Skeletal muscle satellite cell (primary cell): ENCODE measurements at regions not wholly inside any gene's neighbourhood (a gene's known extent, or its start where the extent isn't known, plus 50 kb on each side); places are given as distances from the start of the nearest gene placed in this dataset.

Source experiments
- H3K27me3 ChIP-seq: 2 replicates; pipeline ENCODE4 v1.7.0; 2013; ENCODE audit warnings: low read length; ENCODE audit not compliant: control insufficient read depth, insufficient read depth
- H3K36me3 ChIP-seq: 2 replicates; pipeline ENCODE4 v1.7.0; 2013; ENCODE audit warnings: mild to moderate bottlenecking, control low read depth, low read length; ENCODE audit not compliant: insufficient read depth
- H3K4me1 ChIP-seq: 2 replicates; pipeline ENCODE4 v1.7.0; 2013; ENCODE audit warnings: low read length; ENCODE audit not compliant: control insufficient read depth, insufficient read depth
- H3K4me2 ChIP-seq: 2 replicates; pipeline ENCODE4 v1.7.0; 2013; ENCODE audit warnings: mild to moderate bottlenecking, low read length
- H3K4me3 ChIP-seq: 2 replicates; pipeline ENCODE4 v1.7.0; 2013; ENCODE audit warnings: low read length
- H3K9ac ChIP-seq: 2 replicates; pipeline ENCODE4 v1.7.0; 2013; ENCODE audit warnings: mild to moderate bottlenecking, low read depth, low read length, moderate library complexity
- H3K9me3 ChIP-seq: replicated peaks from 2 replicates; pipeline ENCODE4 v1.7.0; 2013; ENCODE audit warnings: mild to moderate bottlenecking, control low read depth, low read length

GRCh38 chr20:10774357-10774943, 100.7 kb upstream of the JAG1 start:
- no peaks in the 10 kb centered on the region for H3K4me1 ChIP-seq
- H3K9ac ChIP-seq = no peak overlapping the region
- H3K4me2 ChIP-seq = no peak overlapping the region
- H3K4me3 ChIP-seq = no peak overlapping the region
- no peaks in the 10 kb centered on the region for H3K36me3 ChIP-seq
- H3K27me3 ChIP-seq = no peaks in the 10 kb centered on the region
- H3K9me3 ChIP-seq = no peaks in the 10 kb centered on the region

GRCh38 chr20:10777710-10778109, 103.9 kb upstream of the JAG1 start:
- Histone ChIP-seq H3K9ac (no peak overlapping the region), H3K9me3 (no peaks in the 10 kb centered on the region), H3K4me2 (no peak overlapping the region), H3K36me3 (no peaks in the 10 kb centered on the region), H3K4me1 (no peaks in the 10 kb centered on the region), H3K27me3 (no peaks in the 10 kb centered on the region), H3K4me3 (no peak overlapping the region)

GRCh38 chr20:10779911-10780310, 106.1 kb upstream of the JAG1 start:
- Histone ChIP-seq H3K4me3 (no peak overlapping the region), H3K9me3 (no peaks in the 10 kb centered on the region), H3K4me1 (no peaks in the 10 kb centered on the region), H3K4me2 (no peak overlapping the region), H3K27me3 (no peaks in the 10 kb centered on the region), H3K9ac (no peak overlapping the region), H3K36me3 (no peaks in the 10 kb centered on the region)

GRCh38 chr20:10780901-10781300, 107.1 kb upstream of the JAG1 start:
- Histone ChIP-seq H3K27me3 (no peaks in the 10 kb centered on the region), H3K9me3 (no peaks in the 10 kb centered on the region), H3K4me2 (no peak overlapping the region), H3K4me1 (no peaks in the 10 kb centered on the region), H3K9ac (no peak overlapping the region), H3K4me3 (no peak overlapping the region), H3K36me3 (no peaks in the 10 kb centered on the region)

- H3K4me3 ChIP-seq = no peak overlapping the region
- no peaks in the 10 kb centered on the region for H3K27me3 ChIP-seq
- no peaks in the 10 kb centered on the region for H3K4me1 ChIP-seq
- no peak overlapping the region for H3K9ac ChIP-seq
- no peak overlapping the region for H3K4me2 ChIP-seq
- no peaks in the 10 kb centered on the region for H3K36me3 ChIP-seq
- H3K9me3 ChIP-seq = no peaks in the 10 kb centered on the region
Observed at GRCh38 chr20:10781526-10781925, 107.7 kb upstream of the JAG1 start.

- Histone ChIP-seq H3K4me2 (no peak overlapping the region), H3K4me1 (no peaks in the 10 kb centered on the region), H3K4me3 (no peak overlapping the region), H3K36me3 (no peaks in the 10 kb centered on the region), H3K9me3 (no peaks in the 10 kb centered on the region), H3K9ac (no peak overlapping the region), H3K27me3 (no peaks in the 10 kb centered on the region)
Observed at GRCh38 chr20:10783707-10784553, 110.1 kb upstream of the JAG1 start.

GRCh38 chr20:10784554-10785183, 110.9 kb upstream of the JAG1 start:
- Histone ChIP-seq H3K36me3 (no peaks in the 10 kb centered on the region), H3K4me1 (no peaks in the 10 kb centered on the region), H3K27me3 (no peaks in the 10 kb centered on the region), H3K4me2 (no peak overlapping the region), H3K9ac (no peak overlapping the region), H3K4me3 (no peak overlapping the region), H3K9me3 (no peaks in the 10 kb centered on the region)

GRCh38 chr20:10786678-10787077, 112.9 kb upstream of the JAG1 start:
- Histone ChIP-seq H3K4me2 (no peak overlapping the region), H3K27me3 (no peaks in the 10 kb centered on the region), H3K9ac (no peak overlapping the region), H3K4me1 (no peaks in the 10 kb centered on the region), H3K9me3 (no peaks in the 10 kb centered on the region), H3K4me3 (no peak overlapping the region), H3K36me3 (no peaks in the 10 kb centered on the region)

GRCh38 chr20:10788055-10788454, 114.3 kb upstream of the JAG1 start:
- Histone ChIP-seq H3K9me3 (no peaks in the 10 kb centered on the region), H3K4me2 (no peak overlapping the region), H3K4me3 (no peak overlapping the region), H3K4me1 (no peaks in the 10 kb centered on the region), H3K9ac (no peak overlapping the region), H3K36me3 (no peaks in the 10 kb centered on the region), H3K27me3 (no peaks in the 10 kb centered on the region)

GRCh38 chr20:10788877-10789276, 115.1 kb upstream of the JAG1 start:
- Histone ChIP-seq H3K4me1 (no peaks in the 10 kb centered on the region), H3K9ac (no peak overlapping the region), H3K36me3 (no peaks in the 10 kb centered on the region), H3K4me2 (no peak overlapping the region), H3K27me3 (no peaks in the 10 kb centered on the region), H3K9me3 (no peaks in the 10 kb centered on the region), H3K4me3 (no peak overlapping the region)

GRCh38 chr20:10789386-10789785, 115.6 kb upstream of the JAG1 start:
- no peaks in the 10 kb centered on the region for H3K9me3 ChIP-seq
- H3K4me2 ChIP-seq = no peak overlapping the region
- no peak overlapping the region for H3K9ac ChIP-seq
- H3K4me1 ChIP-seq = no peaks in the 10 kb centered on the region
- no peak overlapping the region for H3K4me3 ChIP-seq
- no peaks in the 10 kb centered on the region for H3K36me3 ChIP-seq
- no peaks in the 10 kb centered on the region for H3K27me3 ChIP-seq
